OCI-LY3 (cell line): ENCODE measurements at regions not wholly inside any gene's neighbourhood (a gene's known extent, or its start where the extent isn't known, plus 50 kb on each side); places are given as distances from the start of the nearest gene placed in this dataset.

Source experiments
- CTCF ChIP-seq: fragments of 200-600, 300-600 bp; sonication (generic); IDR thresholded peaks from 2 replicates; pipeline ENCODE4 v1.5.1; 2014; ENCODE audit warnings: antibody characterized with exemption, low read length, low read depth
- EZH2phosphoT487 ChIP-seq: fragments of 200-600 bp; shearing (Covaris generic); IDR thresholded peaks from 2 replicates; pipeline ENCODE4 v1.6.1; 2018; ENCODE audit warnings: antibody characterized with exemption, mixed run types, low read depth

- TF ChIP-seq CTCF, result no peak
- TF ChIP-seq EZH2phosphoT487, result no peak
These were observed 484.5 kb upstream of the ZMIZ1 start for GRCh38 chr10:78584266-78584665.
